ENCODE measurements at regions not wholly inside any gene's neighbourhood (a gene's known extent, or its start where the extent isn't known, plus 50 kb on each side); places are given as distances from the start of the nearest gene placed in this dataset.
"Not testable (repeated sequence)": the region's sequence is repeated elsewhere in the genome, so short reads cannot be mapped to it uniquely, and the experiment has no call there.

- no peak for DNase-seq
These were observed 65.3 kb downstream of the CDO1 start for GRCh38 chr5:115751176-115751575.

DNA sequence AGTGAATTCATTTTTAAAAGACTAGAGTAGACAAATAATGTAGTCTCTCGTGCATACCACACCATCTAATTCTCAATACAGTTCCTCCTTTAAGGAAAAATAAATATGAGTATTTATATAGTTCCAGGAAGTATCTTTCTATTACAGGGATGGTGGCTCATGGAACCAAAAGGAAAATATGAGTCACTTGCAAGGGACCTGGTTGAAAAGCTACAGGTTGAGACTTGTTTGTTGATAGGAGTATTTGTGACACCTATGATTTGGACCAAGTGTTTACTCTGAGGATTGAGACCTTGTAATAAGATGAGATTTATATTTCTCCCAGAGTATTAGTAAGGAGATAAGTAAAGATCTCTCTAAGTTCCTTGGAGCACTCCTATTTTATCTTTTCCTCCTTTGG lies 67.4 kb downstream of the CDO1 start:
- no peak for DNase-seq

- DNase-seq = not testable (repeated sequence)
These were observed 77.2 kb downstream of the CDO1 start for GRCh38 chr5:115739245-115739644.

DNA sequence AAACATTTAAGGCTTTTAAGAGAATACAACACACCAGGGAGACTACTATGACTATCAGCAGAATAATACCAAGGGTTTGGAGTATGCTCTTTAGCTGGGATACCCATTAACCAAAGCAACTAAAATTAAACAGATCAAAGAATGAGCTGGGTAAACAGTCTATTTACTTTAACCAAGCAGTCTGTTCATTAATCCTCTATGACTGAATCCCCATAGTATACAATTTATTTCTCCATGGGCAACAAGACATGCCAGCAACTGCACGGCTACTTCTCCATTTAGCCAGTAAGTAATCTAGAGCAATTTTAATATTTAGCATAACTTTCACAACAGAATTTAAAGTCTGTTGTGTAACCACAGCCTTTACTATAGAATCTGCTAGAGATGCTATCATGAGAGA lies 77.6 kb downstream of the CDO1 start:
- no peak for DNase-seq

DNA sequence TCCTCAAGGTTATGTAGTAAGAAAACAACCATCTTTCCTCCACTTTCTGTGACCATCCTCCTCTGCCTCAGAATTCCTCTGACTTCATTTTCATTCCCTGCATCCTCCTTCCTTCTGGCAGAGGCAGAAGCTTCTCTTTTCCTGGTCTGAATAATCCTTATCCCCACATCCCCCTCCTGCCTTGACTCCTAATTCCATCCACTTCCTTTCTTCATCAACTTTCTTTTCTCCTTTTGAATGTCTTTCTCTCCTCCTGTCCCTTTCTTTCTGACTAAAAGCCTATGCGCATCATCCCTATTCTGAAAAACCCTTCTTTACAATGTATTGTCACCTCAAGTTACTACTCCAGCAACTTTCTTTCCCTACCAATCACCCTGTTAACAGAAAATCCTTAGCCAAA lies 79.0 kb downstream of the CDO1 start:
- no peak for DNase-seq

DNA sequence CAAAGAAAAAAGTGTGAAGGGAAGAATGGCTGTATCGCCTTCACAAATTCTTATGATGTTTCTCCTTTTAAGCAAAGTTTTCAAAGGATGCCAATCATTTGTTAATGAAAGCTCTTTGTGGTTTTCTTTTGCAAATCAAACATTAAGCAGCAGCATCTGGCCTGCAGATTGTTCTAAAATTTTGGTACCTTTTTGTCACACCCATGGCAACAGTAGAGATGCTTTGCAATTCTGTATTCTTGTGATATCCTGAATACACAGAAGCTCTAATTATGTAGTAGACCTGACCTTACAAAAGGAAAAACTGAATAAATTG lies 79.8 kb downstream of the CDO1 start:
- DNase-seq = no peak

DNA sequence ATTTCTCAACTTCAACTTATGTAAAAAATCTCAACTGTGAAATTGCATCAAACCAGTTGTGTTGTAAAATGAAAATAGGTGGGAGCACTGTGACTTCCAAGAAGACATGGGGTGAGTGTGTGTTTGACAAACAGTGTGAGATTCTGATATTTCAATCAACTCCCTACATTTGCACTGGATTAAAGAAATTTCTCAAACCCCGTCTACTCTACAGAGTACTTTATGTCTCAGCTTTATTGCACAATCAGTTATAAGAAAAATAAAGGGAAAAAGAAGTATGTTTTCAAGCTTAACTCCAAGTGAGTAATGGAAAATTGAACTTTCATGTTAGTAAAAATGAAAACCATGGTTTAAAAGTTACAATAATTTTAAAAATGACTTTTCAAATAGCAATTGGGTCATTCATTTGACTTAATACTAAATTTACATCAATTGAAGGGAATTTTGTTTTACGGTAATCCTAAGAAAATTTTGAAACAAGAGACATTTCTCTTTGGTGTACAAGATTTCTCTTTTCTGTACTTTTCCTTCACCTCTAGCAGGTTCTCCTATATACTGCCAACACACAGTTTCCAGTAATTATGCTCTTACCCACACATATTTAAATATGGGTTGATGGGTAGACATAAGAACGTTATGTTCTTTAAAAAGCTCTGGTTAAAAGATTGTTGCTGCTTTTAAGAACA lies 80.3 kb downstream of the CDO1 start:
- DNase-seq = no peak

GRCh38 chr5:115735108-115735998 lies 81.1 kb downstream of the CDO1 start:
- peak; percentile 41 for DNase-seq

- DNase-seq = no peak
These were observed 82.9 kb downstream of the CDO1 start for GRCh38 chr5:115733607-115734006.

DNA sequence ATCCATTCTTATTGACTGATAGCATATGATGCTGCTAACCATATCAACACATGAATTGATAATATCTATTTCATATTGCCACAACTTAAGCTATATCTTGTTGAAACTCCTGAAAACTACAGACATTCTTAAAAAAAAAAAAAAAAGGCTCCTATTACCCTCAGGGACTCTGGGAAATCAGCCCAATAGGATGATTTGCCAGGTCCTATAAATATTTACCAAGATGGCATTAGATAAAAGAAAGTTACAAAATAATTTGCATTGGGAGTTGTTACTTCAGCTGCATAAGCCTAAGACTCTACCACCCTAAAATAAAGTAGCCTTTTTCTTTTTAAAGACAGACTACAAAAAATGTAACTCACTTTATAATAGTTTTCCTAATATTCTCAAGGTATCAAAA lies 84.4 kb downstream of the CDO1 start:
- no peak for DNase-seq

DNA sequence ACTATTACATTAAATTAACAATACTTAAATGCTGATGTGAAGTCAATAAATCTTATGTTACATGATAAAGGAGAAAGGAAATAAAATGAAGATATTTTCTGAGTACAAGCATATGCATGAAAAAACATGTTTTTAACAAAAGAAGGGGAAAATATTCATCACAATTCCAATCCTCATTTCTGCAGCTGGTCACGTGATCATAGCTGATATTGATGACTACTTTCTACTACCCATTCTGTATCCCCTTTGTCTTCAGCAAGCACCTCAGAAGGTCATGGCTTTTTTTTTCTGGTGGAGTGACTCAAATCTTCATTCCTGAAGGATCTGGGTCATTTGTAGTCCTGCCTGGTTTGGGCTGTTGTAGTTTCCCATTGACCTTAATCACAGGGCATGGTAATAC lies 90.9 kb downstream of the CDO1 start:
- DNase-seq = no peak

DNA sequence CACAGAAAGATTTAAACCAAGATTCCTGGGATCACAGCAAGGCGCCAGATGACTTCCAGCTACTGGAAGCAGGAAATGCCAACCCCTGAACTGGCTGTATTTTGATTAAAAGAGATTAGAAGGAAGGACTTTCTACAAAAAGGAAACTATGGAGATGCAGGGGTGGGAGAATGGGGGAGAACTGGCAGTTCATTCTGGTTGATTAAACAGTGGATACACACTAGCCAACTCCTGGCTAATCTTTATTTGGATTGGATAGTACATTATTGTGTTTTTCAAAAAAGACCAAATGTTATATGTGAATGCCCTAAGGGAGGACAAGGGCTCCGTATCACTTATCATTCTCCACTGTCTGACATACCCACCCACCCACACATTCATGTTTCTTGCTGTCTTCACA lies 93.2 kb downstream of the CDO1 start:
- DNase-seq = peak; percentile 6

DNA sequence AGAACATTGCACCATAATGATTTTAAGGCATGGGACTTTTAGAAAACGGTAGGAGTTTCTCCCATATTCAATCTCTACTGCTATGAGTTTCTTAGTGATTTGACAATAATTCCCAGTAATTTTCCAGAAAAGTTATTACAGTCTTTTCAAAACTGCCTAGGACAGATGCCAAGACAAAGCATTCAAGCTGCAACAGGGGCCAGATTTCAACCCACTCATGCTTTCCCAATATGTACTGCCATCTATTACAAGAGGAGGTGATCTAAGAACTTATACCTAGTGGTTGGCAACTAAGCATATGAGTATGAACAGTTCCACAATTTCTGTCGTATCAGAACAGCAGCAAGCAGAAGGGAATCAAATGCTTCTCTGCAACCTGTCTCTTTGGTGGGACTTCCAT lies 95.1 kb upstream of the TMED7 start:
- DNase-seq = no peak

- DNase-seq = peak; percentile 16
These were observed 93.1 kb upstream of the TMED7 start for GRCh38 chr5:115718927-115719326.

GRCh38 chr5:115713408-115713807 lies 87.6 kb upstream of the TMED7 start:
- no peak for DNase-seq

- DNase-seq = no peak
These were observed 83.7 kb upstream of the TMED7 start for GRCh38 chr5:115709585-115709984.

- DNase-seq = no peak
These were observed 83.1 kb upstream of the TMED7 start for GRCh38 chr5:115708819-115709477.

- DNase-seq = no peak
These were observed 77.7 kb upstream of the TMED7 start for GRCh38 chr5:115703514-115703913.

- DNase-seq = peak; percentile 10
These were observed 76.2 kb upstream of the TMED7 start for GRCh38 chr5:115702025-115702424.

- DNase-seq = no peak
These were observed 74.1 kb upstream of the TMED7 start for GRCh38 chr5:115699967-115700366.

DNA sequence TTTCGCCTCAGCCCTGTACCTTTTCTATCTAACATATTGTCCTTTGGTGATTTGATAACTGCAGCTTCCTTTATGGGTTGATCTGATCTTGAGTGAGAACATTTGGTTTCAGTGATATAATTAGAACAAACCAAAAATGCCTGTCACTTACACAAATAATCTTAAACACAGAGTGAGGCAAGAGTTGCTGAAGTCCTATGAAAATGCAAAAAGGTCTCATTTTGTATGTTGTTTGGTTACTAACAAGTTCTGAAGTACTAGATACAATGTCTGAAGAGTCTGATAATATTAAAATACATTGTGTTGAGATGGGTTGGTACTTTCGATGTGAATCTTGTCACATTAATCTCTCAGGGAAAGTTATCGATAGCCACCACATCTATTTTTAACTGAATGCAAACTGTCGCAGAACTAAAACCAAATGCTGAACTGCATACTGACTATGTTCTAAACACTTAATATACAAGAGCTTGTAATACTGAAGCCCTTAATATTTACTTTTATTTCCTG lies 70.4 kb upstream of the TMED7 start:
- no peak for DNase-seq

- no peak for DNase-seq
These were observed 69.6 kb upstream of the TMED7 start for GRCh38 chr5:115695310-115695880.

DNA sequence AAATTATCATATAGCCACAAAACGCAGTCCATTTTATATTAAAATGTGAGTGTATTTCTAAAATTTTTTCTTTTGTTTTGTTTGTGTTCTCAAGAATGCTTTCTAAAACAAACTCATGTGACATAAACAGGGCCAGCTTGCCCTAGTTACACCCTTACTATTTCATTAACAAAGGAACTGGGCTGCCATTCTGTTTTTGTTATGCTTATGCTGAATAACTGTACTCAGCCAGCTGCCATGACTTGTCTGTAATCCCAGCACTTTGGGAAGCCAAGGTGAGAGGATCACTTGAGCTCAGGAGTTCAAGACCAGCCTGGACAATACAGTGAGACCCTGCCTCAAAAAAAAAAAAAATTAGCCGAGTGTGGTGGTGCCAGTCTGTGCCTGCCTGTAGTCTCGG lies 66.0 kb upstream of the TMED7 start:
- DNase-seq = not testable (repeated sequence)

DNA sequence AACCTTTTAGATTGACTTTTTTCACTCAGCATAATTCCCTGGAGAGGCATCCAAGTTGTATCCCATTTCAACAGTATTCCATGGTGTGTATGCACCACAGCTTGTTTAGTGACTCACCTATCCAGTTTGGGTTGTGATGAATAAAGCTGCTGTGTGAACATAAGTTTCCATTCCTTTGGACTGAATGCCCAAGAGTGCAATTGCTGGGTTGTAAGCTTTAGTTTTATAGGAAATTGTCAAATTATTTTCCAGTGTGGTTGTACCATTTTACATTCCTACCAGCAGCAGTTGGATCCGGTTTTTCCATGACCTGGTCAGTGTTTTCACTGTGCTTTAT lies 60.9 kb upstream of the TMED7 start:
- no peak for DNase-seq
